ENCODE measurements at regions not wholly inside any gene's neighbourhood (a gene's known extent, or its start where the extent isn't known, plus 50 kb on each side); places are given as distances from the start of the nearest gene placed in this dataset.
A peak's percentile ranks its signal among the peaks of the same experiment; 100 is the strongest.

DNA sequence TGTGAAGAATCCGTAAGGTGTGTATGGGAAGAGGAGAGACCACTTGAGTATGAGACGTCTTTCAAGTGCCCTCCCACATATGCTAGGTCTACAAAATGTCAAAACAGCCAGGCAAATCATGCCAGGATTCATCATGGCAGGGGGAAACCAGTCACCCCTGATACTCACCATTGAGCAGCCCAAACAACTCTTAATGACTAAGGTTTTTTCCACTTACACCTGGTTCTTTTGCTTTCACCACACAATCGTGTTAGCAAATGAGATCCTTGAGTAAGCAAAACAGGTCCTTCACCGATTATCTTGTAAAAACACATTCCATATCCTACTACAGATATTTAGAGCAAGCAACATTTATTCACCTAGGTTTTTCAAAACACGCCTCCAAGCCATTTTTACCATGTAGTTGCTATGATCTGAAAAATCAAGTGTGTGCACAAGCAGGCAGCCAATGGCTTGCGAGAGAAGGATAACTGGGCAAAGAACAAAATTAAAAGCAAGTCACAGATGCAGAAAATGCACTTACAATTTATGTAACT lies 177.5 kb upstream of the LPP start:
- Histone ChIP-seq H3K4me3 (ENCODE audit: low read depth, low read length) (no peak overlapping the region), H3K27ac (ENCODE audit: extremely low read depth, low read depth, low read length) (no peak overlapping the region)

DNA sequence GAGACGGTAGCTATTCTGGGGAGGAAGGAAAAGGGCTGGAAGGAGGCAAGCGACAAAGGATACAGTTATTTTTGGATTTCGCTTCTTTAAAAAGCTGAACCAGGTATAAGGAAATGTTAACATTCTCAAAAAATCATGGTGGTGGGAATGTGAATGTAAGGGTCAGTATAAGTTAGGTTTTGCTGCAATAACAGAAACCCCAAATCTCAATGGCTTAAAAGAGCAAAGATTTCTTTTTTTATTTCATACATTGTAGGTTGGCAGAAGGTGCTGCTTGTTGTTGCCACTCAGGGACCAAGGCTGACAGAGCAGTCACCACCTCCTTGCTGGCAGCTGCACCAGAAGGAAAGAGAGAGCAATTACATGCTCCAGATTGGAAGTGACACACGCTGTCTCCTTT lies 176.3 kb upstream of the LPP start:
- Histone ChIP-seq H3K36me3 (ENCODE audit: control insufficient read depth in 2 of 2, insufficient read depth in 1 of 2, low read length in 2 of 2) (no peaks in the 10 kb centered on the region), H3K27ac (ENCODE audit: extremely low read depth, low read depth, low read length) (no peak overlapping the region), H3K4me3 (ENCODE audit: low read depth, low read length) (no peak overlapping the region), H3K4me1 (ENCODE audit: control insufficient read depth, insufficient read depth, low read length) (no peaks in the 10 kb centered on the region), H3K9me3 (ENCODE audit: control insufficient read depth, insufficient read depth, low read depth, low read length) (no peaks in the 10 kb centered on the region)
- POLR2A ChIA-PET, result no interaction called here
- TF ChIP-seq ZNF621 (tag by site-specific recombination; IDR thresholded peaks at IDR 0.05), result no peak
- no peak for TF ChIP-seq ZNF114 (tag by site-specific recombination; IDR thresholded peaks at IDR 0.05)
- no peak for TF ChIP-seq EGR2 (tag by site-specific recombination; IDR thresholded peaks at IDR 0.05; ENCODE audit: low read depth)
- TF ChIP-seq, protein P1, sequence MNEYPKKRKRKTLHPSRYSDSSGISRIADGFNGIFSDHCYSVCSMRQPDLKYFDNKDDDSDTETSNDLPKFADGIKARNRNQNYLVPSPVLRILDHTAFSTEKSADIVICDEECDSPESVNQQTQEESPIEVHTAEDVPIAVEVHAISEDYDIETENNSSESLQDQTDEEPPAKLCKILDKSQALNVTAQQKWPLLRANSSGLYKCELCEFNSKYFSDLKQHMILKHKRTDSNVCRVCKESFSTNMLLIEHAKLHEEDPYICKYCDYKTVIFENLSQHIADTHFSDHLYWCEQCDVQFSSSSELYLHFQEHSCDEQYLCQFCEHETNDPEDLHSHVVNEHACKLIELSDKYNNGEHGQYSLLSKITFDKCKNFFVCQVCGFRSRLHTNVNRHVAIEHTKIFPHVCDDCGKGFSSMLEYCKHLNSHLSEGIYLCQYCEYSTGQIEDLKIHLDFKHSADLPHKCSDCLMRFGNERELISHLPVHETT (tag by site-specific recombination; IDR thresholded peaks at IDR 0.05), result no peak
- TF ChIP-seq, protein P2, sequence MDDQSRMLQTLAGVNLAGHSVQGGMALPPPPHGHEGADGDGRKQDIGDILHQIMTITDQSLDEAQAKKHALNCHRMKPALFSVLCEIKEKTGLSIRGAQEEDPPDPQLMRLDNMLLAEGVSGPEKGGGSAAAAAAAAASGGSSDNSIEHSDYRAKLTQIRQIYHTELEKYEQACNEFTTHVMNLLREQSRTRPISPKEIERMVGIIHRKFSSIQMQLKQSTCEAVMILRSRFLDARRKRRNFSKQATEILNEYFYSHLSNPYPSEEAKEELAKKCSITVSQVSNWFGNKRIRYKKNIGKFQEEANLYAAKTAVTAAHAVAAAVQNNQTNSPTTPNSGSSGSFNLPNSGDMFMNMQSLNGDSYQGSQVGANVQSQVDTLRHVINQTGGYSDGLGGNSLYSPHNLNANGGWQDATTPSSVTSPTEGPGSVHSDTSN (CRISPR knock-in tag; IDR thresholded peaks at IDR 0.05), result no peak
- no peak for TF ChIP-seq ZNF155 (tag by site-specific recombination; IDR thresholded peaks at IDR 0.05)
- TF ChIP-seq SETDB1 (IDR thresholded peaks at IDR 0.05; ENCODE audit: insufficient read length, low read length), result peak; percentile 24
- TF ChIP-seq, protein P3, sequence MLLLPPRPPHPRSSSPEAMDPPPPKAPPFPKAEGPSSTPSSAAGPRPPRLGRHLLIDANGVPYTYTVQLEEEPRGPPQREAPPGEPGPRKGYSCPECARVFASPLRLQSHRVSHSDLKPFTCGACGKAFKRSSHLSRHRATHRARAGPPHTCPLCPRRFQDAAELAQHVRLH (tag by site-specific recombination; IDR thresholded peaks at IDR 0.05), result no peak
- CTCF ChIA-PET, result no interaction called here

More for the DNA sequence above, 177.5 kb upstream of the LPP start:
- no peak for TF ChIP-seq SP2 (tag by site-specific recombination; IDR thresholded peaks at IDR 0.05)
- CTCF ChIA-PET, result no interaction called here
- Histone ChIP-seq H3K36me3 (ENCODE audit: control insufficient read depth in 2 of 2, insufficient read depth in 1 of 2, low read length in 2 of 2) (no peaks in the 10 kb centered on the region), H3K4me1 (ENCODE audit: control insufficient read depth, insufficient read depth, low read length) (no peaks in the 10 kb centered on the region), H3K9me3 (ENCODE audit: control insufficient read depth, insufficient read depth, low read depth, low read length) (no peaks in the 10 kb centered on the region)
- POLR2A ChIA-PET, result no interaction called here

DNA sequence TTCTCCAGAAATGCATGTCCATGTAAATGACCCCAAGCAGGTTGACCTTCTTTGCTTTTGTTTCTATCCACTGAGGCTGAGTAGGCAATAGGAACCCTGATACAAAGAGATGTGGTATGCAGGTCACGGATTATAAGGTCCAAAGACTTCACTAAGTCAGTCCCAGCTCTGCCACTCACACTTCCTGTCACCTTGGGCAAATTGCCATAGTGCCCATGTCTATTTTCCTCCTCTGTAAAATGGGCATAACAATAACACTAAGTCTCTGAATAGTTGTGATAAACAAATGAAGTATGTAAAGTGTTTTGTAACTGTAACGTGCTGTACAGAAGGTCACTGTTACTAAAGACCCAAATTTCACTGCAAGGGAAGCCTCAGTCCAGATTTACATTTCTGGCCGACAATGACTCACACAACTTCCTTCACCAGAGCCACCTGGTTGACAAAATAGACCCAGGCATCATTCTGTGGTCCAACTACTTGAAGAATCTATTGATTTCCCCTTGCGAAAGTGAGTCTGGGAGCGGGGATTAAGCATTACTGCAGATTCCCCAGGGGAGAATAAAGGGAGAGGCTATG lies 175.4 kb upstream of the LPP start:
- CTCF ChIA-PET, result no interaction called here
- H3K4me3 ChIP-seq (ENCODE audit: low read depth, low read length), result no peak overlapping the region
- no peaks in the 10 kb centered on the region for H3K36me3 ChIP-seq (ENCODE audit: control insufficient read depth in 2 of 2, insufficient read depth in 1 of 2, low read length in 2 of 2)
- no peak overlapping the region for H3K27ac ChIP-seq (ENCODE audit: extremely low read depth, low read depth, low read length)
- no peaks in the 10 kb centered on the region for H3K4me1 ChIP-seq (ENCODE audit: control insufficient read depth, insufficient read depth, low read length)
- H3K9me3 ChIP-seq (ENCODE audit: control insufficient read depth, insufficient read depth, low read depth, low read length), result no peaks in the 10 kb centered on the region
- POLR2A ChIA-PET, result no interaction called here
- no peak for TF ChIP-seq ZNF423 (tag by site-specific recombination; IDR thresholded peaks at IDR 0.05)
- no peak for TF ChIP-seq ZFHX2 (tag by site-specific recombination; conservative IDR thresholded peaks at IDR 0.05)
- no peak for TF ChIP-seq YY1 (tag by site-specific recombination; IDR thresholded peaks at IDR 0.05)
- no peak for TF ChIP-seq EGR2 (tag by site-specific recombination; IDR thresholded peaks at IDR 0.05; ENCODE audit: low read depth)
- TF ChIP-seq ZNF302 (tag by site-specific recombination; IDR thresholded peaks at IDR 0.05; ENCODE audit: low read depth), result no peak
- TF ChIP-seq ZNF624 (tag by site-specific recombination; IDR thresholded peaks at IDR 0.05), result no peak
- TF ChIP-seq, protein P4, sequence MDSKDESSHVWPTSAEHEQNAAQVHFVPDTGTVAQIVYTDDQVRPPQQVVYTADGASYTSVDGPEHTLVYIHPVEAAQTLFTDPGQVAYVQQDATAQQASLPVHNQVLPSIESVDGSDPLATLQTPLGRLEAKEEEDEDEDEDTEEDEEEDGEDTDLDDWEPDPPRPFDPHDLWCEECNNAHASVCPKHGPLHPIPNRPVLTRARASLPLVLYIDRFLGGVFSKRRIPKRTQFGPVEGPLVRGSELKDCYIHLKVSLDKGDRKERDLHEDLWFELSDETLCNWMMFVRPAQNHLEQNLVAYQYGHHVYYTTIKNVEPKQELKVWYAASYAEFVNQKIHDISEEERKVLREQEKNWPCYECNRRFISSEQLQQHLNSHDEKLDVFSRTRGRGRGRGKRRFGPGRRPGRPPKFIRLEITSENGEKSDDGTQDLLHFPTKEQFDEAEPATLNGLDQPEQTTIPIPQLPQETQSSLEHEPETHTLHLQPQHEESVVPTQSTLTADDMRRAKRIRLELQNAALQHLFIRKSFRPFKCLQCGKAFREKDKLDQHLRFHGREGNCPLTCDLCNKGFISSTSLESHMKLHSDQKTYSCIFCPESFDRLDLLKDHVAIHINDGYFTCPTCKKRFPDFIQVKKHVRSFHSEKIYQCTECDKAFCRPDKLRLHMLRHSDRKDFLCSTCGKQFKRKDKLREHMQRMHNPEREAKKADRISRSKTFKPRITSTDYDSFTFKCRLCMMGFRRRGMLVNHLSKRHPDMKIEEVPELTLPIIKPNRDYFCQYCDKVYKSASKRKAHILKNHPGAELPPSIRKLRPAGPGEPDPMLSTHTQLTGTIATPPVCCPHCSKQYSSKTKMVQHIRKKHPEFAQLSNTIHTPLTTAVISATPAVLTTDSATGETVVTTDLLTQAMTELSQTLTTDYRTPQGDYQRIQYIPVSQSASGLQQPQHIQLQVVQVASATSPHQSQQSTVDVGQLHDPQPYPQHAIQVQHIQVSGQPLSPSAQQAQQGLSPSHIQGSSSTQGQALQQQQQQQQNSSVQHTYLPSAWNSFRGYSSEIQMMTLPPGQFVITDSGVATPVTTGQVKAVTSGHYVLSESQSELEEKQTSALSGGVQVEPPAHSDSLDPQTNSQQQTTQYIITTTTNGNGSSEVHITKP (tag by site-specific recombination; IDR thresholded peaks at IDR 0.05), result no peak
- TF ChIP-seq ZNF707 (tag by site-specific recombination; IDR thresholded peaks at IDR 0.05), result no peak
- no peak for TF ChIP-seq ZNF366 (tag by site-specific recombination; conservative IDR thresholded peaks at IDR 0.05)
- no peak for TF ChIP-seq OVOL3 (tag by site-specific recombination; IDR thresholded peaks at IDR 0.05)
- no peak for TF ChIP-seq GLI2 (tag by site-specific recombination; IDR thresholded peaks at IDR 0.05; ENCODE audit: borderline replicate concordance, low read depth)
- TF ChIP-seq ZNF239 (tag by site-specific recombination; IDR thresholded peaks at IDR 0.05), result no peak
- no peak for TF ChIP-seq KLF7 (tag by site-specific recombination; IDR thresholded peaks at IDR 0.05; ENCODE audit: borderline replicate concordance)
- TF ChIP-seq, protein P5, sequence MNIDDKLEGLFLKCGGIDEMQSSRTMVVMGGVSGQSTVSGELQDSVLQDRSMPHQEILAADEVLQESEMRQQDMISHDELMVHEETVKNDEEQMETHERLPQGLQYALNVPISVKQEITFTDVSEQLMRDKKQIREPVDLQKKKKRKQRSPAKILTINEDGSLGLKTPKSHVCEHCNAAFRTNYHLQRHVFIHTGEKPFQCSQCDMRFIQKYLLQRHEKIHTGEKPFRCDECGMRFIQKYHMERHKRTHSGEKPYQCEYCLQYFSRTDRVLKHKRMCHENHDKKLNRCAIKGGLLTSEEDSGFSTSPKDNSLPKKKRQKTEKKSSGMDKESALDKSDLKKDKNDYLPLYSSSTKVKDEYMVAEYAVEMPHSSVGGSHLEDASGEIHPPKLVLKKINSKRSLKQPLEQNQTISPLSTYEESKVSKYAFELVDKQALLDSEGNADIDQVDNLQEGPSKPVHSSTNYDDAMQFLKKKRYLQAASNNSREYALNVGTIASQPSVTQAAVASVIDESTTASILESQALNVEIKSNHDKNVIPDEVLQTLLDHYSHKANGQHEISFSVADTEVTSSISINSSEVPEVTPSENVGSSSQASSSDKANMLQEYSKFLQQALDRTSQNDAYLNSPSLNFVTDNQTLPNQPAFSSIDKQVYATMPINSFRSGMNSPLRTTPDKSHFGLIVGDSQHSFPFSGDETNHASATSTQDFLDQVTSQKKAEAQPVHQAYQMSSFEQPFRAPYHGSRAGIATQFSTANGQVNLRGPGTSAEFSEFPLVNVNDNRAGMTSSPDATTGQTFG (tag by site-specific recombination; IDR thresholded peaks at IDR 0.05; ENCODE audit: borderline replicate concordance), result no peak

Measured in HEK293 (cell line).